ENCODE measurements at regions not wholly inside any gene's neighbourhood (a gene's known extent, or its start where the extent isn't known, plus 50 kb on each side); places are given as distances from the start of the nearest gene placed in this dataset.

DNA sequence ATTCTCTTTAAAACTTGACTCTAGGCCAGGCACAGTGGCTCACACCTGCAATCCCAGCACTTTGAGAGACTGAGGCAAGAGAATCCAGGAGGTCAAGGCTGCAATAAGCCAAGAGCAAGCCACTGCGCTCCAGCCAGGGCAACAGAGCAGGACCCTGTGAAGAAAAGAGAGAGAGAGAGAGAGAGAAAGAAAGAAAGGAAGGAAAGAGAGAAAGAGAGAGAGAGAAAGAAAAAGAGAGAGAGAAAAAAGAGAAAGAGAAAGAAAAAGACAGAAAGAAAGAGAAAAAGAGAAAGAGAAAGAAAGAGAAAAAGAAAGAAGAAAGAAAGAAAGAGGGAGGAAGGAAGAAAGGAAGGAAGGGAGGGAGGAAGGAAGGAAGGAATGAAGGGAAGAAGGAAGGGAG lies 76.7 kb downstream of the RIN2 start:
- TF ChIP-seq POLR2A (IDR thresholded peaks at IDR 0.05) = no peak
- TF ChIP-seq, protein P1, sequence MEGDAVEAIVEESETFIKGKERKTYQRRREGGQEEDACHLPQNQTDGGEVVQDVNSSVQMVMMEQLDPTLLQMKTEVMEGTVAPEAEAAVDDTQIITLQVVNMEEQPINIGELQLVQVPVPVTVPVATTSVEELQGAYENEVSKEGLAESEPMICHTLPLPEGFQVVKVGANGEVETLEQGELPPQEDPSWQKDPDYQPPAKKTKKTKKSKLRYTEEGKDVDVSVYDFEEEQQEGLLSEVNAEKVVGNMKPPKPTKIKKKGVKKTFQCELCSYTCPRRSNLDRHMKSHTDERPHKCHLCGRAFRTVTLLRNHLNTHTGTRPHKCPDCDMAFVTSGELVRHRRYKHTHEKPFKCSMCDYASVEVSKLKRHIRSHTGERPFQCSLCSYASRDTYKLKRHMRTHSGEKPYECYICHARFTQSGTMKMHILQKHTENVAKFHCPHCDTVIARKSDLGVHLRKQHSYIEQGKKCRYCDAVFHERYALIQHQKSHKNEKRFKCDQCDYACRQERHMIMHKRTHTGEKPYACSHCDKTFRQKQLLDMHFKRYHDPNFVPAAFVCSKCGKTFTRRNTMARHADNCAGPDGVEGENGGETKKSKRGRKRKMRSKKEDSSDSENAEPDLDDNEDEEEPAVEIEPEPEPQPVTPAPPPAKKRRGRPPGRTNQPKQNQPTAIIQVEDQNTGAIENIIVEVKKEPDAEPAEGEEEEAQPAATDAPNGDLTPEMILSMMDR (IDR thresholded peaks at IDR 0.05) = no peak
- TF ChIP-seq POLR2AphosphoS5 (IDR thresholded peaks at IDR 0.05) = no peak
- TF ChIP-seq EP300 (IDR thresholded peaks at IDR 0.05) = no peak

All from stomach (tissue), 4 donors.